ENCODE measurements at regions not wholly inside any gene's neighbourhood (a gene's known extent, or its start where the extent isn't known, plus 50 kb on each side); places are given as distances from the start of the nearest gene placed in this dataset.
A peak's percentile ranks its signal among the peaks of the same experiment; 100 is the strongest.

GRCh38 chr5:96597438-96598020 is 64.6 kb upstream of the CAST start:
- TF ChIP-seq EZH2phosphoT487 (IDR thresholded peaks at IDR 0.05; ENCODE audit: borderline replicate concordance, low read depth, low read length) (no peak), CTCF (conservative IDR thresholded peaks at IDR 0.05; ENCODE audit: low read length) (no peak)
- no peak overlapping the region for H3K4me3 ChIP-seq (ENCODE audit: low read depth, low read length, poor library complexity, severe bottlenecking)
- DNase-seq (ENCODE audit: low spot score): no peak
- H3K9me3 ChIP-seq (ENCODE audit: low read length): no peaks in the 10 kb centered on the region
- H3K9me2 ChIP-seq (ENCODE audit: insufficient read depth, low read length): no peaks in the 10 kb centered on the region
- intact Hi-C loops (cut with micrococcal nuclease; ENCODE audit: unreplicated experiment): no loop called here
- no peaks in the 10 kb centered on the region for H4K20me1 ChIP-seq (ENCODE audit: insufficient read depth, low read length)
- CTCF ChIA-PET (ENCODE audit: unreplicated experiment): interaction anchor here (1.0 kb wide), 1 partner anchor 10 kb away, joined by 4 read pairs; no protein-coding TSS in a partner anchor
- POLR2A ChIA-PET: interaction anchor here (0.7 kb wide), 1 partner anchor 12 kb away, joined by 3 read pairs; no protein-coding TSS in a partner anchor
- no peak overlapping the region for H3K27ac ChIP-seq (ENCODE audit: low read depth, low read length, poor library complexity, severe bottlenecking)
- no peaks in the 10 kb centered on the region for H3K36me3 ChIP-seq (ENCODE audit: insufficient read depth, low read length)
- no peaks in the 10 kb centered on the region for H3K79me2 ChIP-seq (ENCODE audit: insufficient read depth, low read depth, low read length)
- H3K4me2 ChIP-seq (ENCODE audit: low read length): no peak overlapping the region
- BruUV-seq (replicated peaks): no TSS peak
- H2AFZ ChIP-seq (ENCODE audit: low read length): no peak overlapping the region
- H3K4me1 ChIP-seq (ENCODE audit: insufficient read depth, low read length, poor library complexity, severe bottlenecking): no peaks in the 10 kb centered on the region

DNA sequence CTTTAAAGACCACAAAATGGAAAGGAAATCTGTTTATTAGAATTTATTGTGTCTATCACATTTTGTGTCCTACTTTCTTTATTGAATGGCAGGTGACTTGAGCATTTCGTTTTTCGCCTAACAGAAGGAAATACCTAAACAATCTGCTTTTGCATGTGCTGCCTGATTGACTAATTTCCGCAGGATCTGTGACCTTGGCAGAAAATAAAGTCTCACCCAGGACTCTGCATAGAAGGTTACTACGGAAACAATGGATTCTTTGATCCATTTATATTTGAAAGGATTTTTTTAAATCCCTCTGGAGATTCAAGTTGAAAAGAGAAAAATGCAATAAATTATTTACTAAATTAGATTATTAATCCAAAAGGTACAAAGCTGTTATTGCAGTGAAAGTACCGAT is 61.0 kb upstream of the CAST start:
- Histone ChIP-seq H3K9me3 (ENCODE audit: low read length) (no peaks in the 10 kb centered on the region), H2AFZ (ENCODE audit: low read length) (no peak overlapping the region), H3K79me2 (ENCODE audit: insufficient read depth, low read depth, low read length) (no peaks in the 10 kb centered on the region), H3K4me2 (ENCODE audit: low read length) (no peak overlapping the region), H3K9me2 (ENCODE audit: insufficient read depth, low read length) (no peaks in the 10 kb centered on the region), H4K20me1 (ENCODE audit: insufficient read depth, low read length) (no peaks in the 10 kb centered on the region), H3K27ac (ENCODE audit: low read depth, low read length, poor library complexity, severe bottlenecking) (no peak overlapping the region), H3K4me3 (ENCODE audit: low read depth, low read length, poor library complexity, severe bottlenecking) (no peak overlapping the region), H3K36me3 (ENCODE audit: insufficient read depth, low read length) (no peaks in the 10 kb centered on the region), H3K4me1 (ENCODE audit: insufficient read depth, low read length, poor library complexity, severe bottlenecking) (no peaks in the 10 kb centered on the region)
- no peak for DNase-seq (ENCODE audit: low spot score)
- TF ChIP-seq CTCF (conservative IDR thresholded peaks at IDR 0.05; ENCODE audit: low read length) (no peak), EZH2phosphoT487 (IDR thresholded peaks at IDR 0.05; ENCODE audit: borderline replicate concordance, low read depth, low read length) (no peak)
- POLR2A ChIA-PET: interaction anchor here (0.7 to 1.3 kb wide), 2 partner anchors 161 to 212 kb away, joined by 3 read pairs; no protein-coding TSS in a partner anchor
- CTCF ChIA-PET (ENCODE audit: unreplicated experiment): interaction anchor here (3.2 kb wide), 1 partner anchor 256 kb away, joined by 12 read pairs; no protein-coding TSS in a partner anchor
- no TSS peak for BruUV-seq (replicated peaks)
- intact Hi-C loops (cut with micrococcal nuclease; ENCODE audit: unreplicated experiment): loop anchor here (1.0 to 5.0 kb wide), 3 partner anchors 159 to 742 kb away; no protein-coding TSS in a partner anchor

- Histone ChIP-seq H3K79me2 (ENCODE audit: insufficient read depth, low read depth, low read length) (no peaks in the 10 kb centered on the region), H3K9me2 (ENCODE audit: insufficient read depth, low read length) (no peaks in the 10 kb centered on the region), H3K4me3 (ENCODE audit: low read depth, low read length, poor library complexity, severe bottlenecking) (no peak overlapping the region), H3K4me1 (ENCODE audit: insufficient read depth, low read length, poor library complexity, severe bottlenecking) (no peaks in the 10 kb centered on the region), H4K20me1 (ENCODE audit: insufficient read depth, low read length) (no peaks in the 10 kb centered on the region), H2AFZ (ENCODE audit: low read length) (no peak overlapping the region), H3K27ac (ENCODE audit: low read depth, low read length, poor library complexity, severe bottlenecking) (no peak overlapping the region), H3K9me3 (ENCODE audit: low read length) (no peaks in the 10 kb centered on the region), H3K36me3 (ENCODE audit: insufficient read depth, low read length) (no peaks in the 10 kb centered on the region), H3K4me2 (ENCODE audit: low read length) (no peak overlapping the region)
- ChIA-PET CTCF (ENCODE audit: unreplicated experiment) (interaction anchor here (3.2 kb wide), 1 partner anchor 257 kb away, joined by 12 read pairs; no protein-coding TSS in a partner anchor), POLR2A (interaction anchor here (0.7 to 1.3 kb wide), 2 partner anchors 162 to 212 kb away, joined by 3 read pairs; no protein-coding TSS in a partner anchor)
- intact Hi-C loops (cut with micrococcal nuclease; ENCODE audit: unreplicated experiment): loop anchor here (1.0 to 5.0 kb wide), 3 partner anchors 159 to 743 kb away; no protein-coding TSS in a partner anchor
- TF ChIP-seq EZH2phosphoT487 (IDR thresholded peaks at IDR 0.05; ENCODE audit: borderline replicate concordance, low read depth, low read length): no peak
- peak; percentile 88 for TF ChIP-seq CTCF (conservative IDR thresholded peaks at IDR 0.05; ENCODE audit: low read length)
- no TSS peak for BruUV-seq (replicated peaks)
- peak; percentile 73 for DNase-seq (ENCODE audit: low spot score)
Observed at GRCh38 chr5:96601715-96602244, 60.4 kb upstream of the CAST start.

Data from OCI-LY7 (cell line).